HCT116 (cell line): ENCODE measurements at regions not wholly inside any gene's neighbourhood (a gene's known extent, or its start where the extent isn't known, plus 50 kb on each side); places are given as distances from the start of the nearest gene placed in this dataset.

Source experiments
- ATAC-seq: fragments of 200-7000 bp; cut with Tn5 transposase; 2 replicates; pipeline ENCODE4 v1.9.1; 2020; ENCODE audit warnings: mild to moderate bottlenecking, moderate library complexity
- BruUV-seq: library from RNA; stranded (reverse); fragments of 400-500 nt; replicated peaks from 2 replicates; lab custom pipeline; 2021; lab: Mats Ljungman, UMichigan
- CTCF ChIA-PET: fragments of 300-600 bp; sonication (Branson Sonifier 250); formaldehyde crosslinking; loops from one replicate; lab custom pipeline; 2021; ENCODE audit warnings: antibody characterized with exemption; lab: Charles Lee
- POLR2A ChIA-PET: fragments of 300-600, 350-600 bp; sonication (Branson Sonifier 250); formaldehyde crosslinking; loops from one replicate; lab custom pipeline; 2021; ENCODE audit warnings: antibody characterized with exemption; lab: Charles Lee
- RAD21 ChIA-PET, 2 experiments: fragments of 300-600 bp; sonication (Branson Sonifier 250); formaldehyde crosslinking; loops; one replicate each; lab custom pipeline; 2023; ENCODE audit warnings: low total read pairs in 2 of 2; ENCODE audit not compliant: uncharacterized antibody in 2 of 2, unreplicated experiment in 2 of 2, low non-redundant PET in 1 of 2; lab: Charles Lee
- DNase-seq: peaks from one replicate; pipeline ENCODE4 v3.0.0-alpha.2; 2010; ENCODE audit warnings: low read depth, low spot score
- H2AFZ ChIP-seq: fragments of 200-600 bp; shearing (Covaris generic), sonication (generic); 2 replicates; pipeline ENCODE4 v1.6.1; 2017; ENCODE audit warnings: low read depth, mixed run types, mixed read lengths, antibody characterized with exemption, low read length; ENCODE audit not compliant: poor library complexity, severe bottlenecking
- H3K27ac ChIP-seq: 2 replicates; pipeline ENCODE4 v1.5.1; 2012; ENCODE audit warnings: low read depth, low read length
- H3K27me3 ChIP-seq: fragments of 200-600 bp; sonication (generic); 2 replicates; pipeline ENCODE4 v1.6.1; 2016; ENCODE audit warnings: mixed run types, low read length, mixed read lengths; ENCODE audit not compliant: insufficient read depth
- H3K36me3 ChIP-seq, 2 experiments: fragments of 200-500 bp in 1 of 2; fragments of 200-600 bp in 1 of 2; sonication (Bioruptor generic) in 1 of 2; sonication (generic) in 1 of 2; 2 replicates each; pipeline versions ENCODE4 v1.5.1 to v1.6.1; 2014 to 2016; ENCODE audit warnings: low read length in 2 of 2, inconsistent platforms in 1 of 2, mixed read lengths in 1 of 2, mixed run types in 1 of 2; ENCODE audit not compliant: insufficient read depth in 2 of 2, control insufficient read depth in 1 of 2
- H3K4me1 ChIP-seq, 2 experiments: fragments of 200-600 bp in 1 of 2; sonication (generic) in 1 of 2; 2 replicates each; pipeline versions ENCODE4 v1.5.1 to v1.6.1; 2012 to 2017; ENCODE audit warnings: low read length in 2 of 2, inconsistent platforms in 1 of 2, mild to moderate bottlenecking in 1 of 2, mixed read lengths in 1 of 2, mixed run types in 1 of 2, moderate library complexity in 1 of 2; ENCODE audit not compliant: insufficient read depth in 2 of 2, control insufficient read depth in 1 of 2
- H3K4me2 ChIP-seq: fragments of 200-600 bp; sonication (generic); 2 replicates; pipeline ENCODE4 v1.6.1; 2017; ENCODE audit warnings: mixed run types, low read length, mixed read lengths
- H3K4me3 ChIP-seq, 2 experiments: fragments of 200-600 bp in 1 of 2; sonication (generic) in 1 of 2; replicated peaks in 1 of 2; 2 replicates each; pipeline ENCODE4 v1.5.1; 2011 to 2016; ENCODE audit warnings: low read length in 2 of 2, control low read depth in 1 of 2, low read depth in 1 of 2, mild to moderate bottlenecking in 1 of 2, mixed read lengths in 1 of 2, mixed run types in 1 of 2
- H3K79me2 ChIP-seq: fragments of 200-600 bp; sonication (generic); 2 replicates; pipeline ENCODE4 v1.6.1; 2017; ENCODE audit warnings: mild to moderate bottlenecking, mixed run types, low read length, moderate library complexity, mixed read lengths; ENCODE audit not compliant: insufficient read depth
- H3K9ac ChIP-seq: fragments of 200-600 bp; sonication (generic); 2 replicates; pipeline ENCODE4 v1.6.1; 2016; ENCODE audit warnings: low read length, mixed read lengths
- H3K9me2 ChIP-seq: fragments of 200-600 bp; sonication (generic), shearing (Covaris generic); 2 replicates; pipeline ENCODE4 v1.6.1; 2017; ENCODE audit warnings: mixed run types, mild to moderate bottlenecking, moderate library complexity; ENCODE audit not compliant: insufficient read depth
- H3K9me3 ChIP-seq, 2 experiments: fragments of 200-500 bp in 1 of 2; fragments of 200-600 bp in 1 of 2; sonication (Bioruptor generic) in 1 of 2; sonication (generic) in 1 of 2; 2 replicates each; pipeline ENCODE4 v1.6.1; 2014 to 2017; ENCODE audit warnings: low read length in 2 of 2, mixed read lengths in 2 of 2, inconsistent platforms in 1 of 2, low read depth in 1 of 2, mild to moderate bottlenecking in 1 of 2, mixed run types in 1 of 2, moderate library complexity in 1 of 2; ENCODE audit not compliant: control insufficient read depth in 1 of 2, insufficient read depth in 1 of 2
- H4K20me1 ChIP-seq: fragments of 200-600 bp; sonication (generic), shearing (Covaris generic); 2 replicates; pipeline ENCODE4 v1.6.1; 2017; ENCODE audit warnings: mixed run types, mild to moderate bottlenecking, moderate library complexity; ENCODE audit not compliant: insufficient read depth
- ATF3 ChIP-seq: IDR thresholded peaks from 2 replicates; pipeline ENCODE4 v1.6.1; 2012
- CEBPB ChIP-seq: IDR thresholded peaks from 2 replicates; pipeline ENCODE4 v1.6.1; 2012; ENCODE audit warnings: low read depth
- EGR1 ChIP-seq: IDR thresholded peaks from 2 replicates; pipeline ENCODE4 v1.6.1; 2012; ENCODE audit warnings: low read depth
- EZH2 ChIP-seq: fragments of 200-600 bp; sonication (generic); IDR thresholded peaks from 2 replicates; pipeline ENCODE4 v1.6.1; 2017; ENCODE audit warnings: antibody characterized with exemption, mixed run types
- EZH2phosphoT487 ChIP-seq: fragments of 200-600 bp; IDR thresholded peaks from 2 replicates; pipeline ENCODE4 v1.6.1; 2018; ENCODE audit warnings: antibody characterized with exemption, borderline replicate concordance
- FOSL1 ChIP-seq: IDR thresholded peaks from 2 replicates; pipeline ENCODE4 v1.6.1; 2012; ENCODE audit warnings: low read depth
- MAX ChIP-seq: IDR thresholded peaks from 2 replicates; pipeline ENCODE4 v1.6.1; 2012
- RAD21 ChIP-seq: IDR thresholded peaks from 2 replicates; pipeline ENCODE4 v1.6.1; 2012; ENCODE audit warnings: low read depth, mild to moderate bottlenecking
- SIN3A ChIP-seq: IDR thresholded peaks from 2 replicates; pipeline ENCODE4 v1.6.1; 2012; ENCODE audit warnings: low read depth
- SP1 ChIP-seq: IDR thresholded peaks from 2 replicates; pipeline ENCODE4 v1.6.1; 2012; ENCODE audit warnings: low read depth
- TCF7L2 ChIP-seq: IDR thresholded peaks from 2 replicates; pipeline ENCODE4 v1.7.0; 2011; ENCODE audit warnings: borderline replicate concordance, inconsistent platforms; ENCODE audit not compliant: insufficient read depth, insufficient read length; ENCODE audit errors: extremely low read depth
- ZBTB33 ChIP-seq: IDR thresholded peaks from 2 replicates; pipeline ENCODE4 v1.6.1; 2011; ENCODE audit warnings: mild to moderate bottlenecking, low read length, moderate library complexity; ENCODE audit not compliant: insufficient replicate concordance; ENCODE audit errors: extremely low read depth
- ZFX ChIP-seq: fragments of 450-650 bp; IDR thresholded peaks from 2 replicates; pipeline ENCODE4 v1.6.1; 2017
- intact Hi-C: fragments of 100-400 bp; cut with micrococcal nuclease; formaldehyde crosslinking; loops from 2 replicates; pipeline ENCODE4 v1.10.0; 2022

GRCh38 chr3:182530316-182530715, 263.0 kb upstream of the ATP11B start:
- RAD21 ChIA-PET: no interaction called here
- intact Hi-C loops: no loop called here

GRCh38 chr3:182533394-182533793, 259.9 kb upstream of the ATP11B start:
- no peak overlapping the region for H3K4me3 ChIP-seq
- DNase-seq (no peak), ATAC-seq (no peak)
- BruUV-seq: no TSS peak
- no peaks in the 10 kb centered on the region for H3K79me2 ChIP-seq
- no peaks in the 10 kb centered on the region for H3K36me3 ChIP-seq
- no peaks in the 10 kb centered on the region for H4K20me1 ChIP-seq
- no peak overlapping the region for H3K4me2 ChIP-seq
- no peaks in the 10 kb centered on the region for H3K27me3 ChIP-seq
- H2AFZ ChIP-seq: no peak overlapping the region
- intact Hi-C loops: no loop called here
- no peak overlapping the region for H3K9ac ChIP-seq
- H3K9me3 ChIP-seq: no peaks in the 10 kb centered on the region
- peaks cover 0 to 3% of the 10 kb centered on the region in 2 experiments; a peak in 1 of 4 replicates for H3K4me1 ChIP-seq
- no peaks in the 10 kb centered on the region for H3K9me2 ChIP-seq
- POLR2A ChIA-PET: no interaction called here
- CTCF ChIA-PET: no interaction called here
- RAD21 ChIA-PET: no interaction called here
- TF ChIP-seq TCF7L2 (no peak), ATF3 (no peak), ZBTB33 (no peak), EZH2phosphoT487 (no peak), EZH2 (no peak), SP1 (no peak), MAX (no peak)
- no peak overlapping the region for H3K27ac ChIP-seq

More at GRCh38 chr3:182530316-182530715, 263.0 kb upstream of the ATP11B start:
- Histone ChIP-seq H3K9ac (no peak overlapping the region), H4K20me1 (no peaks in the 10 kb centered on the region), H3K9me3 (no peaks in the 10 kb centered on the region), H3K4me1 (peaks cover 0 to 3% of the 10 kb centered on the region in 2 experiments; a peak in 1 of 4 replicates), H2AFZ (no peak overlapping the region), H3K79me2 (no peaks in the 10 kb centered on the region), H3K4me2 (no peak overlapping the region), H3K27ac (no peak overlapping the region), H3K27me3 (no peaks in the 10 kb centered on the region), H3K36me3 (no peaks in the 10 kb centered on the region), H3K4me3 (no peak overlapping the region), H3K9me2 (no peaks in the 10 kb centered on the region)
- ChIA-PET POLR2A (no interaction called here), CTCF (no interaction called here)
- ATAC-seq: no peak
- DNase-seq: no peak
- BruUV-seq: no TSS peak
- TF ChIP-seq SIN3A (no peak), FOSL1 (no peak), CEBPB (no peak), ZFX (no peak), EGR1 (no peak), EZH2phosphoT487 (no peak), RAD21 (no peak)
